Heart left ventricle (tissue), 13 donors: ENCODE measurements at regions not wholly inside any gene's neighbourhood (a gene's known extent, or its start where the extent isn't known, plus 50 kb on each side); places are given as distances from the start of the nearest gene placed in this dataset.

Experiments
- POLR2A ChIP-seq, 2 donors: fragments of 450-650 bp; IDR thresholded peaks; one replicate each; pipeline ENCODE4 v1.6.1; 2017; ENCODE audit warnings: antibody characterized with exemption in 2 of 2, mild to moderate bottlenecking in 2 of 2, moderate library complexity in 2 of 2
- TF ChIP-seq, protein P1 (sequence below), 12 donors: fragments of 200-600 bp; sonication (generic) in 4 of 12; IDR thresholded peaks; one replicate each; pipeline versions ENCODE4 v1.5.0 to v1.8.0; 2018 to 2022; ENCODE audit warnings: antibody characterized with exemption in 12 of 12, mild to moderate bottlenecking in 5 of 12
- donor health status: ischemic (EF 13 %, LVEDD 7.1; RV severe dilation, severe dysfunction).
- donor health status: DM: no; HTN: yes; CAD: no.
- donor health status: DM: no; HTN: no; CAD: no.
- donor health status: ischemic (EF 25% LVEDD 6.9; RV normal size, moderate dysfunction).
- donor health status: ischemic (EF 25% LVEDD 5.7; RV mildly dilated, moderate dysfunction).
- donor health status: ischemic (EF 35%, LVEDD 5.7; RV mildly dilated, moderate dysfunction).
- donor health status: nonischemic (EF 11% LVEDD 7.7; RV severe dilation, severe dysfunction).
- donor health status: DM: yes; HTN: yes; CAD: no.
- donor health status: PGD.
- donor health status: ischemic (EF 29% LVEDD 5.4; RV normal size, mild dysfunction).
- donor health status: nonischemic (EF 23%, LVEDD 6.1; RV moderate dilation, normal function).

DNA sequence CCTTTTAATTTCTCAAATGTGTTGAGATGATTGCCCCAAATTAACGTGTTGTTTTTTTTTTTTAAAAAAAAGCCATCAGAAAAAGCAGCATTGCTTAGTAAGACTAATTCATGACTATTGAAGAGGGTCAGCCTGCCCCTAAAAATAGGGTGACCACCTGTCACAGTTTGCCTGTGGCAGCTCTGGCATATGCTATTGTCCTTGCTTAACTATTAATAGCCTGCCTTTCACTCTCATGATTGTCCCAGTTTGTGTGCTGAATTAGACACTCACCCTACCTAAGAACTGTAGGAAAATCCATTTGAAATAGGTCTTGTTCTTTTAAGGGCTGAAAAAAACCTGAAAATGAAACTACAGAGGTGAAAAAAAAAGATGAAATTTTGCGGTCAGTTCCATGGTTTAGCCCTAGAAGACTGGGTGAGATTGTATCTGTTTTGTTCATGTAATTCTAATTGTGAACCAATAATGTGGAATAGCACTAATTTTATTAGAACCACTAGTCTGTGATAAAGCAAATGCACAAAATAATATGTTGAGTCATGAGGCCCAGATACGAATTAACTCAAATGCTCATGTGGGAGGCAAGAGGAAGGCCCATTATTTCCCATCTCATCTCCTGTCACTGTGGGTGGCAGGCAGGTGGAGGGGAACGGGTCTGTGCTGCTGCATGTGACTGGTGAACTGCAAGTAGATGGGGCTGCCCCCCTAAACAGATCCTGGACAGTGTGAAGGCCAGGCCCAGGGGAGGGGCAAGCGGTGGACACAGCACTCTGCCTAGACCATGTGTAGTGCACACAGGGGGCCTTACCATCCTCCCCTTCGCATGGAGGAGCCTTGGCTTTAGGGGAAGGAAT lies 265.4 kb upstream of the NFE2L3 start:
- TF ChIP-seq, protein P1, sequence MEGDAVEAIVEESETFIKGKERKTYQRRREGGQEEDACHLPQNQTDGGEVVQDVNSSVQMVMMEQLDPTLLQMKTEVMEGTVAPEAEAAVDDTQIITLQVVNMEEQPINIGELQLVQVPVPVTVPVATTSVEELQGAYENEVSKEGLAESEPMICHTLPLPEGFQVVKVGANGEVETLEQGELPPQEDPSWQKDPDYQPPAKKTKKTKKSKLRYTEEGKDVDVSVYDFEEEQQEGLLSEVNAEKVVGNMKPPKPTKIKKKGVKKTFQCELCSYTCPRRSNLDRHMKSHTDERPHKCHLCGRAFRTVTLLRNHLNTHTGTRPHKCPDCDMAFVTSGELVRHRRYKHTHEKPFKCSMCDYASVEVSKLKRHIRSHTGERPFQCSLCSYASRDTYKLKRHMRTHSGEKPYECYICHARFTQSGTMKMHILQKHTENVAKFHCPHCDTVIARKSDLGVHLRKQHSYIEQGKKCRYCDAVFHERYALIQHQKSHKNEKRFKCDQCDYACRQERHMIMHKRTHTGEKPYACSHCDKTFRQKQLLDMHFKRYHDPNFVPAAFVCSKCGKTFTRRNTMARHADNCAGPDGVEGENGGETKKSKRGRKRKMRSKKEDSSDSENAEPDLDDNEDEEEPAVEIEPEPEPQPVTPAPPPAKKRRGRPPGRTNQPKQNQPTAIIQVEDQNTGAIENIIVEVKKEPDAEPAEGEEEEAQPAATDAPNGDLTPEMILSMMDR (IDR thresholded peaks at IDR 0.05): no peak
- TF ChIP-seq POLR2A (IDR thresholded peaks at IDR 0.05): no peak
